CD4-positive, alpha-beta memory T cell (primary cell): ENCODE measurements at regions not wholly inside any gene's neighbourhood (a gene's known extent, or its start where the extent isn't known, plus 50 kb on each side); places are given as distances from the start of the nearest gene placed in this dataset.

Source experiments
- CTCF ChIA-PET: fragments of 350-600 bp; sonication (Branson Sonifier 250); formaldehyde crosslinking; loops from one replicate; lab custom pipeline; 2021; ENCODE audit warnings: inconsistent platforms; ENCODE audit not compliant: partially characterized antibody; lab: Charles Lee
- POLR2A ChIA-PET: fragments of 350-600 bp; sonication (Branson Sonifier 250); formaldehyde crosslinking; loops from one replicate; lab custom pipeline; 2021; ENCODE audit not compliant: partially characterized antibody; lab: Charles Lee
- DNase-seq, 5 donors: peaks; one replicate each; pipeline versions ENCODE4 v3.0.0 to v3.0.0-alpha.2; 2020 to 2022; ENCODE audit warnings: mixed read lengths in 1 of 5
- H3K27ac ChIP-seq: one replicate; pipeline ENCODE4 v1.7.0; 2013; ENCODE audit warnings: low read depth, low read length
- H3K27me3 ChIP-seq: 2 replicates; pipeline ENCODE4 v1.7.0; 2013; ENCODE audit warnings: mild to moderate bottlenecking, low read length, moderate library complexity; ENCODE audit not compliant: insufficient read depth
- H3K36me3 ChIP-seq: 2 replicates; pipeline ENCODE4 v1.7.0; 2013; ENCODE audit warnings: mild to moderate bottlenecking, low read length, moderate library complexity; ENCODE audit not compliant: insufficient read depth
- H3K4me1 ChIP-seq: 2 replicates; pipeline ENCODE4 v1.7.0; 2013; ENCODE audit warnings: mild to moderate bottlenecking, low read length, moderate library complexity; ENCODE audit not compliant: insufficient read depth
- H3K4me3 ChIP-seq, 2 donors: one replicate each; pipeline ENCODE4 v1.7.0; 2013; ENCODE audit warnings: low read length in 2 of 2, mild to moderate bottlenecking in 1 of 2
- H3K9me3 ChIP-seq, 2 donors: one replicate each; pipeline ENCODE4 v1.7.0; 2013; ENCODE audit warnings: low read length in 2 of 2, control low read depth in 1 of 2; ENCODE audit not compliant: control insufficient read depth in 1 of 2
- H3K27ac Mint-ChIP-seq, 7 donors: one replicate each; pipeline ENCODE4 v1.8.0; 2020 to 2021; ENCODE audit warnings: mixed read lengths in 7 of 7, mild to moderate bottlenecking in 6 of 7, inconsistent platforms in 3 of 7, moderate library complexity in 3 of 7
- H3K27me3 Mint-ChIP-seq, 2 donors: one replicate each; pipeline ENCODE4 v1.8.0; 2020 to 2021; ENCODE audit warnings: mixed read lengths in 2 of 2
- H3K36me3 Mint-ChIP-seq, 2 donors: one replicate each; pipeline ENCODE4 v1.8.0; 2020 to 2021; ENCODE audit warnings: mixed read lengths in 2 of 2, inconsistent platforms in 1 of 2, mild to moderate bottlenecking in 1 of 2
- H3K4me1 Mint-ChIP-seq, 4 donors: one replicate each; pipeline ENCODE4 v1.8.0; 2020 to 2021; ENCODE audit warnings: mixed read lengths in 4 of 4, mild to moderate bottlenecking in 1 of 4
- H3K4me3 Mint-ChIP-seq, 8 donors: one replicate each; pipeline ENCODE4 v1.8.0; 2020 to 2021; ENCODE audit warnings: mixed read lengths in 8 of 8, mild to moderate bottlenecking in 7 of 8, moderate library complexity in 6 of 8, inconsistent platforms in 3 of 8
- H3K9me3 Mint-ChIP-seq, 8 donors: one replicate each; pipeline ENCODE4 v1.8.0; 2020 to 2021; ENCODE audit warnings: mixed read lengths in 8 of 8, mild to moderate bottlenecking in 5 of 8, inconsistent platforms in 3 of 8, moderate library complexity in 1 of 8
- intact Hi-C: fragments of 100-400 bp; cut with micrococcal nuclease; formaldehyde crosslinking; loops from one replicate; pipeline ENCODE4 v1.15.1; 2023

DNA sequence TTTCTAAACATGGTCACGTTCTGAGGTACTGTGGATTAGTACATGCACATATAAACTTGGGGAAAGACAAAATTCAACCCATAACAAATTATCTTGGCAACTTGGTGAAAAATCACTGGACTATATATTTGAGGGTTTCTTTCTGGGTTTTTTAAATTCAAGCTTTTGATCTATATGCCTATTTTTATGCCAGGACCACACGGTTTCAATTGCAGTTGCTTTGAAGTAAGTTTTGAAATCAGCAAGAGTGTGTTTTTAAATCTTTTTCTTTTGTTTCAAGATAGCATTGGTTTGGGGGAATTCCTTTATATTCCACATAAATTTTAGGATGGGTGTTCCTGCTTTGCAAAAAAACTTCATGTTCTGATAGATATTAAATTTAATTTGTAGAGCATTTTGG, 406.4 kb upstream of the VWC2 start:
- ChIA-PET CTCF (no interaction called here), POLR2A (no interaction called here)
- Histone ChIP-seq H3K27ac (no peak overlapping the region), H3K9me3 (no peaks in the 10 kb centered on the region), H3K36me3 (no peaks in the 10 kb centered on the region), H3K4me1 (no peaks in the 10 kb centered on the region), H3K4me3 (no peak overlapping the region), H3K27me3 (no peaks in the 10 kb centered on the region)
- Mint-ChIP-seq H3K4me3 (no peak overlapping the region), H3K4me1 (no peaks in the 10 kb centered on the region), H3K27ac (no peak overlapping the region), H3K27me3 (no peaks in the 10 kb centered on the region), H3K9me3 (peaks cover 2 to 26% (median 6%) of the 10 kb centered on the region in 8 donors), H3K36me3 (no peaks in the 10 kb centered on the region)
- intact Hi-C loops: no loop called here
- DNase-seq: no peak

GRCh38 chr7:49371771-49372170, 401.7 kb upstream of the VWC2 start:
- peaks cover 0 to 23% (median 3%) of the 10 kb centered on the region in 8 donors for H3K9me3 Mint-ChIP-seq
- Histone ChIP-seq H3K9me3 (no peaks in the 10 kb centered on the region), H3K36me3 (no peaks in the 10 kb centered on the region), H3K4me3 (no peak overlapping the region), H3K27me3 (no peaks in the 10 kb centered on the region), H3K27ac (no peak overlapping the region), H3K4me1 (no peaks in the 10 kb centered on the region)
- no peak overlapping the region for H3K4me3 Mint-ChIP-seq
- H3K27ac Mint-ChIP-seq: no peak overlapping the region
- ChIA-PET CTCF (no interaction called here), POLR2A (no interaction called here)
- H3K36me3 Mint-ChIP-seq: no peaks in the 10 kb centered on the region
- H3K27me3 Mint-ChIP-seq: no peaks in the 10 kb centered on the region
- intact Hi-C loops: no loop called here
- no peaks in the 10 kb centered on the region for H3K4me1 Mint-ChIP-seq
- no peak for DNase-seq

- no peaks in the 10 kb centered on the region for H3K36me3 ChIP-seq
- ChIA-PET POLR2A (no interaction called here), CTCF (no interaction called here)
- no peak for DNase-seq
- no peak overlapping the region for H3K4me3 ChIP-seq
- H3K27ac ChIP-seq: no peak overlapping the region
- no peaks in the 10 kb centered on the region for H3K27me3 Mint-ChIP-seq
- H3K4me1 ChIP-seq: no peaks in the 10 kb centered on the region
- H3K4me1 Mint-ChIP-seq: no peaks in the 10 kb centered on the region
- no peak overlapping the region for H3K27ac Mint-ChIP-seq
- H3K9me3 ChIP-seq: no peaks in the 10 kb centered on the region
- H3K4me3 Mint-ChIP-seq: no peak overlapping the region
- peaks cover 0 to 42% (median 8%) of the 10 kb centered on the region in 8 donors for H3K9me3 Mint-ChIP-seq
- H3K27me3 ChIP-seq: no peaks in the 10 kb centered on the region
- intact Hi-C loops: no loop called here
- H3K36me3 Mint-ChIP-seq: no peaks in the 10 kb centered on the region
These were observed 396.5 kb upstream of the VWC2 start for GRCh38 chr7:49376817-49377375.

- Histone ChIP-seq H3K27me3 (no peaks in the 10 kb centered on the region), H3K4me3 (no peak overlapping the region), H3K9me3 (no peaks in the 10 kb centered on the region), H3K27ac (no peak overlapping the region), H3K4me1 (no peaks in the 10 kb centered on the region), H3K36me3 (no peaks in the 10 kb centered on the region)
- no peaks in the 10 kb centered on the region for H3K27me3 Mint-ChIP-seq
- no peak overlapping the region for H3K27ac Mint-ChIP-seq
- POLR2A ChIA-PET: no interaction called here
- no peaks in the 10 kb centered on the region for H3K36me3 Mint-ChIP-seq
- CTCF ChIA-PET: no interaction called here
- intact Hi-C loops: no loop called here
- H3K4me1 Mint-ChIP-seq: no peaks in the 10 kb centered on the region
- no peak overlapping the region for H3K4me3 Mint-ChIP-seq
- no peak for DNase-seq
- peaks cover 4 to 29% (median 12%) of the 10 kb centered on the region in 8 donors for H3K9me3 Mint-ChIP-seq
These were observed 386.6 kb upstream of the VWC2 start for GRCh38 chr7:49386792-49387191.

DNA sequence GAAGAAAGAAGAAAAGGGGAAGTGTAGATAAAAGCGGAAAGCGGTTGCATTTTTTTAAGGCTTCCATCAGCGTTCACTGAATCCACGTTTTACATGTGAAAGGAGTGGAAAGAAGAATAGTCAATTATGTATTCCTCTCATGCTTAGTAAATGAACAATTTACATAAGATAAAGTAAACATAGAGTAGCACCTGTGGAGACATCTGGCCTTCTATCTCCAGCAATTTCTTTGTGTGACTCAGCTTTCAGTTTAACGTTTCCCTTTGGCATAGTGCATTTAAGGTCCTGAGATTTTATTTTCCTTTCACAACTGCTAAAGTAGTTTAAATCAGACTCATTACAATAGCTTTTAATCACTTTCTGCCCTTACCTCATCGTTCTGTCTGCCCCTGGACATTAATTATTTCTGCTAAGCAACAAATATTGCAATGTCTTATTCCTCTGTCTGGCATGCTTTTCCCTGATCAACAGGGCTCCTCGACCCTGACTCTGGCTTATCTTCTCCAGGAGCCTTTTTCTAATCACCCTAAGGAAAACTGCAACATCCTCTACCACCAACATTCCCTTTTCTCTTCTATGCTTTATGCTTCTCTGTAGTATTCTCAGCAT, 383.5 kb upstream of the VWC2 start:
- Histone ChIP-seq H3K27ac (no peak overlapping the region), H3K4me3 (no peak overlapping the region), H3K36me3 (no peaks in the 10 kb centered on the region), H3K9me3 (no peaks in the 10 kb centered on the region), H3K27me3 (no peaks in the 10 kb centered on the region), H3K4me1 (no peaks in the 10 kb centered on the region)
- H3K4me3 Mint-ChIP-seq: no peak overlapping the region
- ChIA-PET CTCF (no interaction called here), POLR2A (no interaction called here)
- H3K27me3 Mint-ChIP-seq: no peaks in the 10 kb centered on the region
- intact Hi-C loops: no loop called here
- no peaks in the 10 kb centered on the region for H3K4me1 Mint-ChIP-seq
- H3K27ac Mint-ChIP-seq: no peak overlapping the region
- H3K36me3 Mint-ChIP-seq: no peaks in the 10 kb centered on the region
- no peak for DNase-seq
- peaks cover 2 to 33% (median 9%) of the 10 kb centered on the region in 8 donors for H3K9me3 Mint-ChIP-seq

- H3K4me3 ChIP-seq: no peak overlapping the region
- H3K36me3 ChIP-seq: no peaks in the 10 kb centered on the region
- no peaks in the 10 kb centered on the region for H3K4me1 ChIP-seq
- H3K27ac ChIP-seq: no peak overlapping the region
- no peak for DNase-seq
- Mint-ChIP-seq H3K9me3 (peaks cover 0 to 23% (median 2%) of the 10 kb centered on the region in 8 donors), H3K36me3 (no peaks in the 10 kb centered on the region), H3K4me3 (no peak overlapping the region), H3K4me1 (no peaks in the 10 kb centered on the region), H3K27ac (no peak overlapping the region), H3K27me3 (no peaks in the 10 kb centered on the region)
- ChIA-PET CTCF (no interaction called here), POLR2A (no interaction called here)
- no peaks in the 10 kb centered on the region for H3K27me3 ChIP-seq
- intact Hi-C loops: no loop called here
- no peaks in the 10 kb centered on the region for H3K9me3 ChIP-seq
These were observed 377.2 kb upstream of the VWC2 start for GRCh38 chr7:49396229-49396628.

- no peak overlapping the region for H3K4me3 ChIP-seq
- no peak overlapping the region for H3K4me3 Mint-ChIP-seq
- no peaks in the 10 kb centered on the region for H3K36me3 ChIP-seq
- intact Hi-C loops: no loop called here
- H3K9me3 Mint-ChIP-seq: peaks cover 0 to 18% (median 5%) of the 10 kb centered on the region in 8 donors
- H3K36me3 Mint-ChIP-seq: no peaks in the 10 kb centered on the region
- no peaks in the 10 kb centered on the region for H3K27me3 ChIP-seq
- H3K4me1 Mint-ChIP-seq: no peaks in the 10 kb centered on the region
- ChIA-PET CTCF (interaction anchor here (0.8 kb wide), 1 partner anchor 11 kb away, joined by 3 read pairs; no protein-coding TSS in a partner anchor), POLR2A (no interaction called here)
- DNase-seq: no peak
- H3K27ac ChIP-seq: no peak overlapping the region
- no peaks in the 10 kb centered on the region for H3K4me1 ChIP-seq
- H3K27me3 Mint-ChIP-seq: no peaks in the 10 kb centered on the region
- no peaks in the 10 kb centered on the region for H3K9me3 ChIP-seq
- no peak overlapping the region for H3K27ac Mint-ChIP-seq
These were observed 375.7 kb upstream of the VWC2 start for GRCh38 chr7:49397750-49398149.
